ENCODE measurements at regions not wholly inside any gene's neighbourhood (a gene's known extent, or its start where the extent isn't known, plus 50 kb on each side); places are given as distances from the start of the nearest gene placed in this dataset.

GRCh38 chr2:64401529-64401880, 52.5 kb upstream of the LGALSL start:
- CTCF ChIA-PET = interaction anchor here (0.6 to 1.6 kb wide), 4 partner anchors 24 to 1050 kb away, joined by 3 to 5 read pairs (median 3); no protein-coding TSS in a partner anchor
- 0 out of 2 replicates have a peak, but pooled peaks cover 5% of the 10 kb centered on the region for H3K27me3 ChIP-seq (ENCODE audit: insufficient read depth)
- DNase-seq = no peak
- H4K20me1 ChIP-seq (ENCODE audit: insufficient read depth) = no peaks in the 10 kb centered on the region
- H3K36me3 ChIP-seq (replicated peaks in 1 of 2; ENCODE audit: control insufficient read depth in 1 of 2, insufficient read depth in 2 of 2, low read length in 1 of 2) = no peaks in the 10 kb centered on the region
- POLR2A ChIA-PET = no interaction called here
- no peaks in the 10 kb centered on the region for H3F3A ChIP-seq (replicated peaks; ENCODE audit: insufficient read depth)
- H3K4me2 ChIP-seq = no peak overlapping the region
- no peak overlapping the region for H3K4me3 ChIP-seq (ENCODE audit: low read depth in 2 of 2, low read length in 1 of 2)
- TF ChIP-seq JUND (IDR thresholded peaks at IDR 0.05) (no peak), TEAD4 (IDR thresholded peaks at IDR 0.05; ENCODE audit: borderline replicate concordance, insufficient read depth) (no peak), NRF1 (IDR thresholded peaks at IDR 0.05; ENCODE audit: low read depth, low read length) (no peak), USF1 (IDR thresholded peaks at IDR 0.05; ENCODE audit: borderline replicate concordance, low read depth) (no peak), YY1 (IDR thresholded peaks at IDR 0.05; ENCODE audit: low read depth) (no peak), TAF1 (IDR thresholded peaks at IDR 0.05; ENCODE audit: borderline replicate concordance, low read depth, low read length) (no peak), GABPA (IDR thresholded peaks at IDR 0.05; ENCODE audit: low read depth) (no peak), FOXJ3 (CRISPR knock-in tag; IDR thresholded peaks at IDR 0.05) (no peak), IRF3 (IDR thresholded peaks at IDR 0.05; ENCODE audit: low read depth, low read length) (no peak)
- H3K9me3 ChIP-seq = no peaks in the 10 kb centered on the region
- peaks cover 0 to 5% of the 10 kb centered on the region in 2 experiments; a peak in 2 of 4 replicates for H3K4me1 ChIP-seq (ENCODE audit: control insufficient read depth in 1 of 2, insufficient read depth in 2 of 2, low read depth in 1 of 2, low read length in 1 of 2)
- no peak overlapping the region for H3K27ac ChIP-seq (ENCODE audit: low read depth in 2 of 2, low read length in 1 of 2)
- H3K9ac ChIP-seq = no peak overlapping the region
- no peak overlapping the region for H2AFZ ChIP-seq (ENCODE audit: low read depth)
- H3K9me2 ChIP-seq = no peaks in the 10 kb centered on the region
- whole genome bisulfite sequencing (ENCODE audit: low lambda C conversion rate) = 54% methylated on average over 4 of the region's 4 CpGs
- H3K79me2 ChIP-seq (ENCODE audit: insufficient read depth) = no peaks in the 10 kb centered on the region

- H3K9ac ChIP-seq = no peak overlapping the region
- no peaks in the 10 kb centered on the region for H3K9me3 ChIP-seq
- no peaks in the 10 kb centered on the region for H4K20me1 ChIP-seq (ENCODE audit: insufficient read depth)
- H3K79me2 ChIP-seq (ENCODE audit: insufficient read depth) = no peaks in the 10 kb centered on the region
- no peak overlapping the region for H3K4me2 ChIP-seq
- ChIA-PET POLR2A (no interaction called here), CTCF (interaction anchor here (1.0 to 1.6 kb wide), 2 partner anchors 23 to 74 kb away, joined by 3 to 5 read pairs; no protein-coding TSS in a partner anchor)
- WGBS (ENCODE audit: low lambda C conversion rate) = 83% methylated on average over 1 of the region's 1 CpG
- no peak overlapping the region for H3K4me3 ChIP-seq (ENCODE audit: low read depth in 2 of 2, low read length in 1 of 2)
- no peaks in the 10 kb centered on the region for H3K9me2 ChIP-seq
- no peaks in the 10 kb centered on the region for H3K36me3 ChIP-seq (replicated peaks in 1 of 2; ENCODE audit: control insufficient read depth in 1 of 2, insufficient read depth in 2 of 2, low read length in 1 of 2)
- H3F3A ChIP-seq (replicated peaks; ENCODE audit: insufficient read depth) = no peaks in the 10 kb centered on the region
- peaks cover 0 to 5% of the 10 kb centered on the region in 2 experiments; a peak in 2 of 4 replicates for H3K4me1 ChIP-seq (ENCODE audit: control insufficient read depth in 1 of 2, insufficient read depth in 2 of 2, low read depth in 1 of 2, low read length in 1 of 2)
- TF ChIP-seq TCF12 (IDR thresholded peaks at IDR 0.05) (no peak), CTCF (IDR thresholded peaks at IDR 0.05) (no peak), YY1 (IDR thresholded peaks at IDR 0.05; ENCODE audit: low read depth) (no peak), MAX (IDR thresholded peaks at IDR 0.05; ENCODE audit: low read depth) (no peak), IRF3 (IDR thresholded peaks at IDR 0.05; ENCODE audit: low read depth, low read length) (no peak), ELF1 (IDR thresholded peaks at IDR 0.05) (no peak), GABPA (IDR thresholded peaks at IDR 0.05; ENCODE audit: low read depth) (no peak), USF1 (IDR thresholded peaks at IDR 0.05; ENCODE audit: borderline replicate concordance, low read depth) (no peak), TAF1 (IDR thresholded peaks at IDR 0.05; ENCODE audit: borderline replicate concordance, low read depth, low read length) (no peak), MEF2A (IDR thresholded peaks at IDR 0.05; ENCODE audit: borderline replicate concordance, low read depth) (no peak), JUND (IDR thresholded peaks at IDR 0.05) (no peak), EZH2phosphoT487 (IDR thresholded peaks at IDR 0.05; ENCODE audit: borderline replicate concordance, low read depth) (no peak), ZBTB33 (IDR thresholded peaks at IDR 0.05; ENCODE audit: borderline replicate concordance, low read depth) (no peak)
- no peak overlapping the region for H3K27ac ChIP-seq (ENCODE audit: low read depth in 2 of 2, low read length in 1 of 2)
- no peak for DNase-seq
- H2AFZ ChIP-seq (ENCODE audit: low read depth) = no peak overlapping the region
- H3K27me3 ChIP-seq (ENCODE audit: insufficient read depth) = 0 out of 2 replicates have a peak, but pooled peaks cover 5% of the 10 kb centered on the region
Observed at GRCh38 chr2:64402876-64403275, 51.1 kb upstream of the LGALSL start.

Measured in SK-N-SH (cell line).